HUES64 (cell line): ENCODE measurements at regions not wholly inside any gene's neighbourhood (a gene's known extent, or its start where the extent isn't known, plus 50 kb on each side); places are given as distances from the start of the nearest gene placed in this dataset.

Experiments used
- H3K27ac ChIP-seq: 2 replicates; pipeline ENCODE4 v1.7.0; 2013; ENCODE audit warnings: low read depth, low read length, inconsistent platforms
- H3K27me3 ChIP-seq: 2 replicates; pipeline ENCODE4 v1.6.1; 2013; ENCODE audit warnings: mild to moderate bottlenecking, low read length; ENCODE audit not compliant: insufficient read depth
- H3K36me3 ChIP-seq: 2 replicates; pipeline ENCODE4 v1.6.1; 2013; ENCODE audit warnings: mild to moderate bottlenecking, low read length; ENCODE audit not compliant: insufficient read depth
- H3K4me1 ChIP-seq: 2 replicates; pipeline ENCODE4 v1.6.1; 2013; ENCODE audit warnings: mild to moderate bottlenecking, low read length, moderate library complexity; ENCODE audit not compliant: insufficient read depth
- H3K4me3 ChIP-seq: 2 replicates; pipeline ENCODE4 v1.5.1; 2013; ENCODE audit warnings: mild to moderate bottlenecking, low read length, moderate library complexity
- H3K9ac ChIP-seq: 2 replicates; pipeline ENCODE4 v1.6.1; 2013; ENCODE audit warnings: mild to moderate bottlenecking, low read depth, low read length
- H3K9me3 ChIP-seq: 2 replicates; pipeline ENCODE4 v1.6.1; 2013; ENCODE audit warnings: low read depth, low read length; ENCODE audit not compliant: insufficient read depth
- WGBS: fragments of 150-250, 120-280 bp; methylation state at CpG from one replicate; pipeline ENCODE4 v1.1.7; 2013; ENCODE audit warnings: missing lambda C conversion rate; 5-methylcytosine and 5-hydroxymethylcytosine counted together

DNA sequence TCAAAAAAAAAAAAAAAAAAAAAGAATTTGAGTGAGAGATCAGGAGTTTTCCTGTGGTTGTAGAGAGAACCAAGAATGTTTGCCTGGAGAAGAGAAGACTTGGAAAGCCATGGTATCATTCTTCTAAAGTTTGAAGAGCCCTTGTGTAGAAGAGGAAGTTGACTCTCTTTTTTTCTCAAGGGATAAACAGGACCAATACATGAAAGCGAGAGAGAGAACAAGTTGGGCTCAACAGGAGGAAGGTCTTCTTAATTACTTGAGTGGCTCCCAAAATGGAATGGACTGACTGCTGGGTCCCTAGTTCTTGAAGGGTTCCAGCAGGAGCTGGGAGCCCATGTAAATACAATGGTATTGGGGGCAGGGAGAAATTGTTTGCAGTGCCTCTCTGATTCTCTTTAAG lies 173.3 kb upstream of the ADO start:
- Histone ChIP-seq H3K4me1 (peaks cover 16% of the 10 kb centered on the region), H3K27ac (no peak overlapping the region), H3K4me3 (no peak overlapping the region), H3K9ac (no peak overlapping the region), H3K36me3 (no peaks in the 10 kb centered on the region), H3K9me3 (no peaks in the 10 kb centered on the region), H3K27me3 (no peaks in the 10 kb centered on the region)
- WGBS: 90% methylated on average over 1 of the region's 1 CpG

DNA sequence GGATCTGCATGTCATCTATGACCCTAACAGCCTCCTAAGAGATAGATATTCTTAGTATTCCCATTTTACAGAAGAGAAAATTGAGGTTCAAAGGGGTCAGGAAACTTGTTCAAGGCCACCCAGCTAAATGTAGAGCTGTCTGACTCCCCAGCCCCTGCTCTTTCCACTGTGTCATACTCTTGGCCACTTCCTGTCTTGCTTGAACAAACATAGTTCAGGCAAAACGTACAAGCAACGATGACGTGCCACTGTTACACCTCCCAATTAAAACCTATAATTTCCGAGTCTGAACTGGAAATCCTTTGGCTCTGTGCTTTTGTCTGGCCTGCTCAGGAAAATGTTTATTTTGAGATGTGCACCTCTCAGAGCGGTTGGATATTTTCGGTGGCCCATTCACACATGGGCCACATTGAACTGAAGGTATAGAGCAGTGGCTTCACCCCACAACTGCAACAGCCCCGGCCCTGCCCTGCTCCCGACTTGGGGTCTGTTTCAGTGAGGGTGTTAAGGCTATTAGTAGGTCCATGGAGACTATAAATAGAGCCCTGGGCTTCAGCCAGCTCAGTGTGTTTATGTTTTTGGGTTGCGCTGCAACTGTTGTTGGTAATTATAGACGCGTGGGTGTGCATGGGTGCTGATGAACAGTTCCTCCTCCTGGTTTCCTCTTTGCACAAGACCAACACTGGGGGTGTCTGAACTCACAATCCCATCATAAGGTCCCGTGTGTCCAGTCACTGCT lies 172.3 kb upstream of the ADO start:
- Histone ChIP-seq H3K9ac (no peak overlapping the region), H3K27me3 (no peaks in the 10 kb centered on the region), H3K27ac (no peak overlapping the region), H3K4me1 (peaks cover 9% of the 10 kb centered on the region), H3K9me3 (no peaks in the 10 kb centered on the region), H3K36me3 (no peaks in the 10 kb centered on the region), H3K4me3 (no peak overlapping the region)
- WGBS: 94% methylated on average over 12 of the region's 12 CpGs

DNA sequence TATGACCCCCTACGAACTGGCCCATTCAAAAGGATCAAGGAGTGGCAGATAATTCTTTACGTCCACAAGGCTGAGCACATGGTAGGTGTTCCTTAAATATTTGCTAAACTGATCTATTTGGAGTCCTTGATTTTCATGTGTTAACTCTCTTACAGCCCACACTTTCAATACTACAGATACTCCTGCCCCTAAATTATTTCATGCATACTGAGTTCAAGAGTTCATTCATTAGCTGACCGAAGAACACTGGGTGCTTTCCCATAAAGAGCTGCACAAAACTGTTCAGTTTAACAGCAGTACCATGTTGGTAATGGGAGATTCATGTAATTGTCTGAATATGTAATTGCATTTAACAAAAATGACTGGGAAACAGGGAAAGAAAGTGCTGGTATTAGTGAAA lies 170.5 kb upstream of the ADO start:
- Histone ChIP-seq H3K27ac (no peak overlapping the region), H3K4me1 (peaks cover 4% of the 10 kb centered on the region; the same call in 1 of the 2 replicates), H3K4me3 (no peak overlapping the region), H3K27me3 (no peaks in the 10 kb centered on the region), H3K9me3 (no peaks in the 10 kb centered on the region), H3K36me3 (no peaks in the 10 kb centered on the region), H3K9ac (no peak overlapping the region)
- WGBS: 95% methylated on average over 3 of the region's 3 CpGs

DNA sequence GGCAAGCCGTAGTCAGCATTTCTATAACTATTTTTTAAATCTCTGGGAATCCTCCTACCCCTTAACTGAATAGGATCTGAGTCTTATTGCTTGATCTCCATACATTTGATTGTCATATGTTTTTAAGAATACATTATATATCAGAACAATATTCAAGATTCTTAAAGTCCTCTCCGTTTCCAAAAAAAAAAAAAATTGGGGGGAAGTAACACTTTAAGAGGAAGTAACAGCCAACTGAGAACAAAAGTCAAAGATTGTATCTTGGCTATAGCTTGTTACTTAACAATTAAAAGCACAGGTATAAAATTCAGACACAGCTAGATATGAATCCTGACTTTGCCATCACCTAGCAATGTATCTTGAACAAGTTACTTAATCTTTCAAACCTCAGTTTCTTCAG lies 169.9 kb upstream of the ADO start:
- Histone ChIP-seq H3K36me3 (no peaks in the 10 kb centered on the region), H3K9ac (no peak overlapping the region), H3K4me1 (peaks cover 4% of the 10 kb centered on the region; the same call in 1 of the 2 replicates), H3K9me3 (no peaks in the 10 kb centered on the region), H3K27me3 (no peaks in the 10 kb centered on the region), H3K4me3 (no peak overlapping the region), H3K27ac (no peak overlapping the region)
- 100% methylated on average over 1 of the region's 2 CpGs for WGBS

DNA sequence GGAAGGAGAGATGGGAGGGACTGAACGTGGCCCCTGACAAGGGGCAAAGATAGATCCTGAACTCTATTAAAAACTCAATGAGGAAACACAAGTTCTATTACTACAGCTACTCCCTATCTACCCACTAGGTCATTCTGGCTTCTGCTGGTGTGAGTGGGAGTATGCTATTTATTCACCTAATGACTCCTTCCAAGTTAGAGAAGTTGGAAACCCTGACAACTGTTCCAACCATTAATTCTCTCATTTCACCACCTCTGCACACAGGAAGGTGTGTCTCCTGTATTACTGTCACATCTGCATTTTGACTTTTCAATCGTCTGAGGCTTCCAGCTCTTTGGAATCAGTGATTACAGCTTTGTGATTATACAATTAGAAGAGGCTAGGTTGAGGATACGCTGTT lies 169.4 kb upstream of the ADO start:
- Histone ChIP-seq H3K27ac (no peak overlapping the region), H3K9me3 (no peaks in the 10 kb centered on the region), H3K9ac (no peak overlapping the region), H3K27me3 (no peaks in the 10 kb centered on the region), H3K36me3 (no peaks in the 10 kb centered on the region), H3K4me1 (peaks cover 4% of the 10 kb centered on the region; the same call in 1 of the 2 replicates), H3K4me3 (no peak overlapping the region)
- WGBS: 89% methylated on average over 3 of the region's 3 CpGs

DNA sequence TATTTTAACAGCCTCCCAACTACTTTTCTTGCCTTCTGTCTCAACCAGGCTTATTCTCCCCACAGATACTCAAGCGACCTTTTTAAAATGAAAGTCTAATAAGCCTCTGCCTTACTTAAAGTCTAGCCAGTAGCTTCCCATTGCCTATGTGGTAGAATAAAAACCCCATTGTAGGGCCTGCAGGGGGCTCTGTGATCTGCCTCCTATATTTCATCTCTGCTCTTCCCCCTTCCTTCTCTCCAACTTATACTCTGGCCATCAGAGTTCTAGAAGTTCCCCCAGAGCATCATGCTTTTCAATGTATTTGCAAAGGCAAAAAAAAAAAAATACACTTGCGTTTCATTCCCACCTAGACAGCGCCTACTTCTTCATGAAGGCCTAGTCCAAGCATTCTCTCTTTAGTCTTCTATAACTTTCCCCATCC lies 167.7 kb upstream of the ADO start:
- Histone ChIP-seq H3K36me3 (no peaks in the 10 kb centered on the region), H3K4me3 (no peak overlapping the region), H3K27ac (no peak overlapping the region), H3K9ac (no peak overlapping the region), H3K27me3 (no peaks in the 10 kb centered on the region), H3K4me1 (peaks cover 4% of the 10 kb centered on the region; the same call in 1 of the 2 replicates), H3K9me3 (no peaks in the 10 kb centered on the region)
- 88% methylated on average over 3 of the region's 3 CpGs for WGBS

DNA sequence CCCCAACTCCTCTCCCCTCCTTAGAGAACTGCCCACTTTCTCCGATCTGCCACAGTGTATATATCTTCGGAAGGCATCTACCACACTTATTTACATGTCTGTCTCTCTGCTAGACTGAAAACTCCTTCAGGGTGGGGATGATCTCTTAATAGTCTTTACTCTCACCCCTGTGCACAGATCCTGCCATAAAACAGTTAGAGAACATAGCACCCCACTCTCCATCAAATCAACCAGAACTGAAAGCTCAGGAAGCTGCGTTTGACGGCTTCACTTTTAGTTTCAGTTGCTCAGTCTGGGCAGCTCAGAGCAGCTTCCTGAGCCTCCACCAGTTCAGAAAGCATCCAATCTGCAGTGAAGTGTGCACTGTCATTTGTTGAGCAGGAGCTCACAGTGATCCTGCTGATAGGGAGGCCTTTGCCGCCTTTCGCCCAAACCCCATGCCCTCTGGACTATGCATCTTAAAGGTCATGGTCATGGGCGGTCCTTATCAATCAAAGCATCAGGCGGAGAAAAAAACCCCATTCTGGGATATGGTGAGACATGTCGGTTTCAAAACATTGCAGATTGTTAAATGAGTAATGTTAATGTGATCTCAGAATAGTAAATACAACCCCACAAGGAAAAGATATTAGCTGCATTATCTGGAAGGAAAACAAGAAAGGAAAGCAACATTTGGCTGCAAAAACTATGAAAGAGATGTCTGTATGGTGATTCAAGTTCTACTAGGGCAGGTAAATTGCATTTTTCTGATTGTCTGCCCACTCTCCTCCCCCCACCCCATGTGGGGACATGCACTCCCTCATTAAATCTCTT lies 167.1 kb upstream of the ADO start:
- Histone ChIP-seq H3K27me3 (no peaks in the 10 kb centered on the region), H3K36me3 (no peaks in the 10 kb centered on the region), H3K4me1 (peaks cover 4% of the 10 kb centered on the region; the same call in 1 of the 2 replicates), H3K4me3 (no peak overlapping the region), H3K9me3 (no peaks in the 10 kb centered on the region), H3K9ac (no peak overlapping the region), H3K27ac (no peak overlapping the region)
- 91% methylated on average over 9 of the region's 9 CpGs for WGBS

DNA sequence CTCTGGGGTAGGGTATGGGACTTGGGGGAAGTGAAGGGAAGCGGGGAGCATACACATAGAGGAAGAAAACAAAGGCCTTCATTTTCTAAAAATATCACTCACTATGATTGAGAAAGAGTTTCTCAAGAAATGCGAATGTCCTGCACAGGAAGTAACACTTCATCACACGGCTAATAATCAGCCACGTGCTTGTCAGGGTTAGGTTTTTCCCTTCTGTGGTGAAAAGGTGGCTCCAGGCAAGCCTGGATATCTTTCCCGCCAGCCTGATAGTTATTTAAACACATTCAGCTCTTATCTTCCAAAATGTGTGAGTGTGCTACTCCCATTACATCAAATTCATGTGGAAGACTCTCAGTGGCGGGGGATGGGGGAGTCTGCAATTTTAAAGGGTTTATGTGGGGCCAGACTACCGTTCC lies 166.4 kb upstream of the ADO start:
- Histone ChIP-seq H3K9ac (no peak overlapping the region), H3K27me3 (no peaks in the 10 kb centered on the region), H3K9me3 (no peaks in the 10 kb centered on the region), H3K4me3 (no peak overlapping the region), H3K27ac (no peak overlapping the region), H3K36me3 (no peaks in the 10 kb centered on the region), H3K4me1 (peaks cover 4% of the 10 kb centered on the region; the same call in 1 of the 2 replicates)
- WGBS: 88% methylated on average over 5 of the region's 7 CpGs

DNA sequence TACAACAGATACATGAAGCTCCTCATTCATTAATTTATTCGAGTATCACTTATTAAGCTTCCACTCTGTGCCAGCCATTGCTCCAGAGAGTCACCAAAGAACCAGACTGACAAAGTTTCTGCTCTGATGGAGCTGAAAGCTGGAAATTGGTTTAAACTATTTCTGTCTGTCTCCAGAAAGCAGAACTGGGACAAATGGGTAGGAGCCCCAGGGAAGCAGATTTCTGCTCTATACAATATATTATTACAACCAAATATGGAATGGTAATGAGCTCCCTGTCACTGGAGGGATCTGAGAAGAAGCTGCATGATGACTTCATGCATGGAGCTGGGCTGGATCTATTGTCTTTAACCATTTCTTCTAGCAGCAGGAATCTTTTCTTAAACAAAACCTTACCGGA lies 165.4 kb upstream of the ADO start:
- Histone ChIP-seq H3K9ac (no peak overlapping the region), H3K27ac (no peak overlapping the region), H3K4me1 (peaks cover 4% of the 10 kb centered on the region; the same call in 1 of the 2 replicates), H3K9me3 (no peaks in the 10 kb centered on the region), H3K4me3 (no peak overlapping the region), H3K36me3 (no peaks in the 10 kb centered on the region), H3K27me3 (no peaks in the 10 kb centered on the region)
- WGBS: 88% methylated on average over 2 of the region's 2 CpGs

DNA sequence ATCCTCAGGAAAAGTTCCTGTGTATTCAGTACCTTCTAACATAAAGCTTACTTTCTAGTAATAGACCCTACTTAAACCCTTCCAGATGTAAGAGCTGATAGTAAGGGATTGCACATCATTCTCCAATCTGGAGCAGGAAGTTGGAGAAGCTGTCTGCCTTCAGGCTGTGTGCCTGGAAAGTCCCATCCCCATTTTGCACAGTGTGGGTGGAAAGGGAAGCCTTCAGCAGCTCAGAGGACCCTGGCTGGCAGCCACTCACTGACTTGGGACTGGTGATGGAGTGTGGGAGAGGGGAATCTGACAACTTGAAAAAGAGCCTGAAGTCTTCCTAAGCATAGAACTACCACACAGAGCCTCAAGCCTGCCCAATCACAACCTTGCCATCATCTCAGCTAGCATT lies 164.1 kb upstream of the ADO start:
- no peak overlapping the region for H3K9ac ChIP-seq
- H3K36me3 ChIP-seq: no peaks in the 10 kb centered on the region
- H3K4me1 ChIP-seq: peaks cover 4% of the 10 kb centered on the region; the same call in 1 of the 2 replicates
- H3K4me3 ChIP-seq: no peak overlapping the region
- H3K9me3 ChIP-seq: no peaks in the 10 kb centered on the region
- H3K27me3 ChIP-seq: no peaks in the 10 kb centered on the region
- no peak overlapping the region for H3K27ac ChIP-seq
